ENCODE measurements at regions not wholly inside any gene's neighbourhood (a gene's known extent, or its start where the extent isn't known, plus 50 kb on each side); places are given as distances from the start of the nearest gene placed in this dataset.

DNA sequence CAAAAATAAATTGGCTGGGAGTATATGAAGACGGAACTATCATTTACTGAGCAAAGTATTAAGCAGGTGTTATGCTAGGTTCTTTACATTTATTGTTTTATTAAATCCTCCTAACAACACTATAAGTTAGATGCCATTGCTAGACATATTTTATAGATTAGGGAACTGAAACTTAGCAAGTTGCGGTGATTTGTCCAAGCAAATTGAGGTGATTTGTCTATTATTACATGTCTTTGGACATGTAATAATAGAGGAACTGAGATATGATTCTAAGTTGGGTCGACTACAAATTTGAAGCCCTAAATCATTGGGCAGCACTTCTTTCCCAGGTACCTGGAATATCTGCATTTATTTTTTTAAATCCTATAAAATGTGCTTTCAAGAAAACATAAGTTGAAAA is 429.9 kb downstream of the GABRG2 start:
- no peak for DNase-seq (ENCODE audit: low read depth)
- TF ChIP-seq, protein P1, sequence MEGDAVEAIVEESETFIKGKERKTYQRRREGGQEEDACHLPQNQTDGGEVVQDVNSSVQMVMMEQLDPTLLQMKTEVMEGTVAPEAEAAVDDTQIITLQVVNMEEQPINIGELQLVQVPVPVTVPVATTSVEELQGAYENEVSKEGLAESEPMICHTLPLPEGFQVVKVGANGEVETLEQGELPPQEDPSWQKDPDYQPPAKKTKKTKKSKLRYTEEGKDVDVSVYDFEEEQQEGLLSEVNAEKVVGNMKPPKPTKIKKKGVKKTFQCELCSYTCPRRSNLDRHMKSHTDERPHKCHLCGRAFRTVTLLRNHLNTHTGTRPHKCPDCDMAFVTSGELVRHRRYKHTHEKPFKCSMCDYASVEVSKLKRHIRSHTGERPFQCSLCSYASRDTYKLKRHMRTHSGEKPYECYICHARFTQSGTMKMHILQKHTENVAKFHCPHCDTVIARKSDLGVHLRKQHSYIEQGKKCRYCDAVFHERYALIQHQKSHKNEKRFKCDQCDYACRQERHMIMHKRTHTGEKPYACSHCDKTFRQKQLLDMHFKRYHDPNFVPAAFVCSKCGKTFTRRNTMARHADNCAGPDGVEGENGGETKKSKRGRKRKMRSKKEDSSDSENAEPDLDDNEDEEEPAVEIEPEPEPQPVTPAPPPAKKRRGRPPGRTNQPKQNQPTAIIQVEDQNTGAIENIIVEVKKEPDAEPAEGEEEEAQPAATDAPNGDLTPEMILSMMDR (conservative IDR thresholded peaks at IDR 0.05; ENCODE audit: low read length), result no peak
- no peak overlapping the region for H3K4me3 ChIP-seq (ENCODE audit: low read length)

DNA sequence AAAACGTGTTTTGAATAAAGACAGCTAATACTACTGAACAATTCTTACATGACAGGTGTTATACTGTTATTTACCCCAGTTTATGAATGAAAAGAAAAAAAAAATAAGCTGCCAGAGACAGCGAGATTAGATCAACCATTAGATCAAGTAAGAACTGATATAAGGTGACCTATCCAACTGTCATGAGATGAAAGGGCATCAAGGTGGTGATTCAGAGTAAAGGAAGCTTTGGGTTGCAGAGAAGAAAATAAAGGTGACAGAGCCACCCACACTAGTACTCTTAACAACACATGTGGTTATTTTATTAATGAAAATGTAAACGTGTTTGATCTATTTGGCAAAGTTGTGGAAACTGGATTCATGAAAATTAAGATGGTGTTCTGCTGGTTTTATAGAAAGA is 435.2 kb downstream of the GABRG2 start:
- TF ChIP-seq, protein P1 (conservative IDR thresholded peaks at IDR 0.05; ENCODE audit: low read length), result no peak
- H3K4me3 ChIP-seq (ENCODE audit: low read length), result no peak overlapping the region
- no peak for DNase-seq (ENCODE audit: low read depth)

DNA sequence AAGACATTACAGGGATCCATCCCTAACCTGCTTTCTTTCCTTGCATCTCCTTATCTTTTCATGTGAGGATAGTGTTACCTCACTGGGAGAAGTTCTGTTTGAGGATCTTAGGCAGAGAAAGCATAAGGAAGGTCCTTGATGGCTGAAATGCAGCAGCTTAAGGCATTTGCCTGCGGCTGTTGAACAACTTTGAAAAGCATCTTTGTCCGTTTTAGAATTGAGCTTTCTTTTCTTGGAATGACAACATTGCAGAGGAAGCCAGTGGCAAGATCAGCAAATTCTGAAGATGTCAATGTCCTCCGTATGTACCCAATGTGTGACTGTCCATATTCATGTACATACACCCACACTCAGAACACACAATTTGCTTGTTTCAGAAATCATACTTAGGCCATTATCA is 436.2 kb downstream of the GABRG2 start:
- TF ChIP-seq, protein P1 (conservative IDR thresholded peaks at IDR 0.05; ENCODE audit: low read length), result no peak
- no peak overlapping the region for H3K4me3 ChIP-seq (ENCODE audit: low read length)
- DNase-seq (ENCODE audit: low read depth), result no peak

DNA sequence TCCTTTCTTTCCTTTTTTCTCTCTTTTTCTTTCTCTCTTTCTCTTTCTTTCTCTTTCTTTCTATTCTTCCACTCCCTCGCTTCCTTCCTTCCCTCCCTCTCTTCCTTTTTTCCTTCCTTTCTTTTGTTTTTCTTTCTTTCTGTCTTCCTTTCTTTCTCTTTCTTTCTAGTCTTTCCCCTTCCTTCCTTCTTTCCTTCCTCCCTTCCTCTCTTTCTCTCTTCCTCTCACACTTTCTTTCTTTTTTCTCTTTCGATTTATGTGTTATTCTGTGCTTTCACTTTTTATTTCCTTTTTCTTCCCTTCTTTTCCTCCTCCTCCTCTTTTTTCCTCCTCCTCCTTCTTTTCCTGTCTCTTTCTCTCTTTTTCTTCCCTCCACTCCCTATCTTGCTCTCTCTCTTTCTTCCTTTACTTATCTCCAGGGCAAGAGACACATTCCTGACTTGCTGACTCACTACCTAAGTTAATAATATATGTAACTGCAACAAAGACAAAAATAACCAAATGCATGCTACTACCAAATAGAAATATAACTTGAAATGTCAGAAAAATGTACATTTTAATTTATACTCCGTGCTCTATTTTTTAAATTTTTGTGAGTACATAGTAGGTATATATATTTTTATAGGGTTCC is 445.5 kb downstream of the GABRG2 start:
- H3K4me3 ChIP-seq (ENCODE audit: low read length), result no peak overlapping the region
- no peak for DNase-seq (ENCODE audit: low read depth)
- TF ChIP-seq, protein P1 (conservative IDR thresholded peaks at IDR 0.05; ENCODE audit: low read length), result no peak

DNA sequence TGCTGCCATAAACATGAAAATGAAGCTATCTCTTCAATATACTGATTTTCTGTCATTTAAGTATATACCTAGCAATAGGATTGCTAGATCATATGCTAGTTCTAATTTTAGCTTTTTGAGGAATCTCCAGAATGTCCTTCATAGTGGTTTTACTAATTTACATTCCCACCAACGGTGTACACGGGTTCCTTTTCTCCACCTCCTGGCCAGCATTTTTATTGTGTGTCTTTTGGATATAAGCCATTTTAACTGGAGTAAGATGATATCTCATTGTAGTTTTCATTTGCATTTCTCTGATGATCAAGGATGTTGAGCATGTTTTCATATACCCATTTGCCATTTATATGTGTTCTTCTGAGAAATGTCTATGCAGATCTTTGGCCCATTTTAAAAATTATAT is 446.5 kb downstream of the GABRG2 start:
- TF ChIP-seq, protein P1 (conservative IDR thresholded peaks at IDR 0.05; ENCODE audit: low read length), result no peak
- no peak overlapping the region for H3K4me3 ChIP-seq (ENCODE audit: low read length)
- no peak for DNase-seq (ENCODE audit: low read depth)

DNA sequence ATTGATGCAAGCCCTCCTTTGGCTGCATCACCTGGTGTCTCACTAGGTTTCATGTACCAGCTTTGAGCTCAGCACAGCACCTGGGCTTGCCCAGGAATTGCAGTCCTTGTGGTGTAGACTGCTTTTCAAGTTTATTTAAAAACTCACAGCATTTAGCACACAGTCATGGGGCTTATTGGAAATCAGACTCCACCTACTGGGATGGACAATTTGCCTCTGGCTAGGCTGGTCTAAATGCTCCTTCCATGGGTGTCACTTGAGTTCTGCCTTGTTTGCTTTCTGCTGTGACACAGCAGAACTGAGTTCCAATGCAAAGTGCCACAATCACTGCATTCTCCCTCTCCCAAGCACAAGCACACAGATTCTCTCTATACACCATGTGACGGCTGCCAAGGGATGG is 453.3 kb downstream of the GABRG2 start:
- DNase-seq (ENCODE audit: low read depth), result no peak
- no peak overlapping the region for H3K4me3 ChIP-seq (ENCODE audit: low read length)
- TF ChIP-seq, protein P1 (conservative IDR thresholded peaks at IDR 0.05; ENCODE audit: low read length), result no peak

DNA sequence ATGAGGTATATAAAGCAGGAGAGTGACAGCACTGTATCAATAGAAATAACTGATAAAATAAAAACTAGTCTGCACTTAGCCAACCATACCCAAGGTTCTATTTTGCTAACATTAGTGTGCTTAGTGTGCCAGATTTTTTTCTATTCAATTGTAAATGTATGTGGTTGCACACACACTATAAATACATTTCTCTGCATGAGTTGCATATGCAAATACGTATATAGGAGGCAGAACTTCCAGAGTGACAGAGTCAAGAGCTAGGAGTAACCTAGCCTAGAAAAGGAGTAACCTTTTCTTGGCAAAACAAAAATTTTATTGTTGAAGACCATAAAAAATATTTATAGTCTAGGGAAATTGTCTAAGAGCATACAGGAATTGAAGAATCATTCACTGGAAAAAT is 461.6 kb downstream of the GABRG2 start:
- DNase-seq (ENCODE audit: low read depth), result no peak
- H3K4me3 ChIP-seq (ENCODE audit: low read length), result no peak overlapping the region
- TF ChIP-seq, protein P1 (conservative IDR thresholded peaks at IDR 0.05; ENCODE audit: low read length), result no peak

Data from AG10803 (cell line).